H1 (cell line): ENCODE measurements at regions not wholly inside any gene's neighbourhood (a gene's known extent, or its start where the extent isn't known, plus 50 kb on each side); places are given as distances from the start of the nearest gene placed in this dataset.

Experiments used
- CTCF ChIA-PET: fragments of 300-600 bp; sonication (Branson Sonifier 250); formaldehyde crosslinking; loops from one replicate; lab custom pipeline; 2021; ENCODE audit not compliant: partially characterized antibody; lab: Charles Lee
- POLR2A ChIA-PET: fragments of 300-600 bp; sonication (Branson Sonifier 250); formaldehyde crosslinking; loops from one replicate; lab custom pipeline; 2021; ENCODE audit warnings: inconsistent platforms; ENCODE audit not compliant: partially characterized antibody; lab: Charles Lee
- DNase-seq, 2 experiments: peaks; one replicate each; pipeline versions ENCODE4 v3.0.0 to v3.0.0-alpha.2; 2010 to 2022; ENCODE audit warnings: low spot score in 2 of 2, low read depth in 1 of 2, mixed read lengths in 1 of 2
- FAIRE-seq: peaks from 2 replicates; lab custom pipeline; 2011; peaks lifted over from hg19 to GRCh38; lab: Jason Lieb, UNC
- H2AFZ ChIP-seq: 2 replicates; pipeline ENCODE4 v1.8.1; 2012; ENCODE audit warnings: low read length, inconsistent platforms
- H2AK5ac ChIP-seq: 2 replicates; pipeline ENCODE4 v1.6.1; 2013; ENCODE audit warnings: low read depth, low read length
- H2BK120ac ChIP-seq: replicated peaks from 2 replicates; pipeline ENCODE3; 2013; ENCODE audit warnings: low read depth, low read length, inconsistent platforms
- H2BK12ac ChIP-seq: 2 replicates; pipeline ENCODE4 v1.6.1; 2013; ENCODE audit warnings: low read depth, low read length
- H2BK15ac ChIP-seq: 2 replicates; pipeline ENCODE4 v1.6.1; 2013; ENCODE audit warnings: low read length
- H2BK20ac ChIP-seq: 2 replicates; pipeline ENCODE4 v1.6.1; 2013; ENCODE audit warnings: low read length
- H2BK5ac ChIP-seq: 2 replicates; pipeline ENCODE4 v1.6.1; 2013; ENCODE audit warnings: low read depth, low read length
- H3K14ac ChIP-seq: 2 replicates; pipeline ENCODE4 v1.6.1; 2013; ENCODE audit warnings: inconsistent platforms; ENCODE audit not compliant: insufficient read length
- H3K18ac ChIP-seq: 2 replicates; pipeline ENCODE4 v1.6.1; 2013; ENCODE audit warnings: low read length; ENCODE audit errors: extremely low read depth
- H3K23ac ChIP-seq: 2 replicates; pipeline ENCODE4 v1.6.1; 2013; ENCODE audit warnings: inconsistent platforms; ENCODE audit not compliant: insufficient read length
- H3K23me2 ChIP-seq: 2 replicates; pipeline ENCODE4 v1.6.1; 2013; ENCODE audit warnings: low read depth, low read length
- H3K27ac ChIP-seq: 2 replicates; pipeline ENCODE4 v1.6.1; 2011; ENCODE audit warnings: low read depth, low read length, inconsistent platforms
- H3K27me3 ChIP-seq, 4 experiments: replicated peaks in 1 of 4; 1 replicate in 1 of 4; 2 replicates in 3 of 4; pipeline versions ENCODE4 v1.6.1 to v1.8.1; 2011 to 2013; ENCODE audit warnings: low read length in 3 of 4, mild to moderate bottlenecking in 3 of 4, inconsistent platforms in 2 of 4, mixed read lengths in 2 of 4, moderate library complexity in 1 of 4; ENCODE audit not compliant: control insufficient read depth in 3 of 4, insufficient read depth in 3 of 4; ENCODE audit errors: extremely low read depth in 1 of 4
- H3K36me3 ChIP-seq, 4 experiments: 2 replicates each; pipeline versions ENCODE4 v1.6.1 to v1.8.1; 2011 to 2013; ENCODE audit warnings: mild to moderate bottlenecking in 4 of 4, low read length in 3 of 4, moderate library complexity in 2 of 4, control low read depth in 1 of 4, inconsistent platforms in 1 of 4; ENCODE audit not compliant: insufficient read depth in 4 of 4, control insufficient read depth in 2 of 4
- H3K4ac ChIP-seq: replicated peaks from 2 replicates; pipeline ENCODE3; 2013; ENCODE audit warnings: low read length, low read depth, mixed read lengths, inconsistent platforms; ENCODE audit not compliant: insufficient read length
- H3K4me1 ChIP-seq, 4 experiments: replicated peaks in 1 of 4; 1 replicate in 1 of 4; 2 replicates in 3 of 4; pipeline versions ENCODE4 v1.6.1 to v1.8.1; 2011 to 2013; ENCODE audit warnings: low read length in 3 of 4, inconsistent platforms in 2 of 4, mixed read lengths in 1 of 4; ENCODE audit not compliant: insufficient read depth in 4 of 4, control insufficient read depth in 3 of 4
- H3K4me2 ChIP-seq, 2 experiments: 2 replicates each; pipeline versions ENCODE4 v1.6.1 to v1.8.1; 2011 to 2013; ENCODE audit warnings: low read depth in 2 of 2, low read length in 2 of 2, control low read depth in 1 of 2, inconsistent platforms in 1 of 2, mild to moderate bottlenecking in 1 of 2; ENCODE audit not compliant: insufficient read depth in 1 of 2
- H3K4me3 ChIP-seq, 4 experiments: fragments of 200-600, 300-600 bp in 1 of 4; sonication (generic), shearing (Covaris generic), sonication (Bioruptor Twin) in 1 of 4; 2 replicates each; pipeline versions ENCODE4 v1.5.1 to v1.8.1; 2011 to 2016; ENCODE audit warnings: low read length in 4 of 4, low read depth in 3 of 4, control low read depth in 2 of 4, inconsistent platforms in 2 of 4, mild to moderate bottlenecking in 2 of 4, mixed read lengths in 1 of 4, moderate library complexity in 1 of 4; ENCODE audit not compliant: insufficient read depth in 2 of 4; ENCODE audit errors: extremely low read depth in 1 of 4
- H3K56ac ChIP-seq: replicated peaks from 2 replicates; pipeline ENCODE3; 2013; ENCODE audit warnings: low read depth, mild to moderate bottlenecking, mixed read lengths, low read length, inconsistent platforms; ENCODE audit not compliant: insufficient read length
- H3K79me1 ChIP-seq: 2 replicates; pipeline ENCODE4 v1.6.1; 2013; ENCODE audit warnings: low read depth, low read length, control low read depth
- H3K79me2 ChIP-seq, 2 experiments: 2 replicates each; pipeline versions ENCODE4 v1.6.1 to v1.8.1; 2012 to 2013; ENCODE audit warnings: low read length in 2 of 2, mild to moderate bottlenecking in 2 of 2, inconsistent platforms in 1 of 2; ENCODE audit not compliant: insufficient read depth in 2 of 2, control insufficient read depth in 1 of 2
- H3K9ac ChIP-seq, 4 experiments: replicated peaks in 1 of 4; 1 replicate in 1 of 4; 2 replicates in 3 of 4; pipeline versions ENCODE4 v1.6.1 to v1.8.1; 2011 to 2013; ENCODE audit warnings: low read depth in 3 of 4, low read length in 3 of 4, control low read depth in 2 of 4, mild to moderate bottlenecking in 2 of 4, moderate library complexity in 2 of 4, inconsistent platforms in 1 of 4; ENCODE audit errors: extremely low read depth in 1 of 4
- H3K9me3 ChIP-seq, 2 experiments: 2 replicates each; pipeline versions ENCODE4 v1.6.1 to v1.8.1; 2012 to 2013; ENCODE audit warnings: mild to moderate bottlenecking in 2 of 2, moderate library complexity in 2 of 2, control low read depth in 1 of 2, inconsistent platforms in 1 of 2, low read depth in 1 of 2, low read length in 1 of 2, mixed read lengths in 1 of 2; ENCODE audit not compliant: insufficient read depth in 2 of 2
- H4K20me1 ChIP-seq, 2 experiments: replicated peaks in 1 of 2; 2 replicates each; pipeline versions ENCODE3 to v1.8.1; 2011 to 2013; ENCODE audit warnings: inconsistent platforms in 2 of 2, low read length in 2 of 2, mild to moderate bottlenecking in 1 of 2; ENCODE audit not compliant: insufficient read depth in 2 of 2, control insufficient read depth in 1 of 2
- H4K5ac ChIP-seq: 2 replicates; pipeline ENCODE4 v1.6.1; 2013; ENCODE audit warnings: low read length, low read depth, mixed read lengths, inconsistent platforms; ENCODE audit not compliant: insufficient read length
- H4K8ac ChIP-seq: 2 replicates; pipeline ENCODE4 v1.8.0; 2013; ENCODE audit warnings: mild to moderate bottlenecking, moderate library complexity, low read length, inconsistent platforms; ENCODE audit not compliant: insufficient read depth; ENCODE audit errors: extremely low read depth
- H4K91ac ChIP-seq: replicated peaks from 2 replicates; pipeline ENCODE3; 2013; ENCODE audit warnings: low read length, mixed read lengths, inconsistent platforms; ENCODE audit not compliant: insufficient read length
- RFX5 ChIP-seq: IDR thresholded peaks from 2 replicates; pipeline ENCODE4 v1.6.1; 2011; ENCODE audit warnings: low read depth, low read length, improper control_type of control experiment, borderline replicate concordance

DNA sequence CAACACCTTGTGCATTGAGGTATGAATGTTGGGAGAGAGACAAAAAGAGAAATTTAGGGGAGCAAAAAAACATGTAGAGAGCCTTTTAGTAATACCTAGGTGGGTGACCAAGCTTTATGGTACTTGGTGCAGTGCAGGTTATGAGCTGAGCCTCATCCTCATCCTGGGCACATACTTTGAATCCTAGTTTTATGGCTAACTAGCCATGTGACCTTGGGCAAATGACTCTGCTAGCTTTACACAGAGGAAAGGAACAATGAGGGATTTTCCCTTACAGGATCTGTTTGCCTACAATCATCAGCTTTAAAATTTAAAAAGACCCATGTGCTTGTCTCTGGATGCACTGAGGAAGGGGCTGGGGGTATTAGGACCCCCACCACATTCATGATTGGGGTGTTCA is 187.8 kb upstream of the ISX start:
- H3K18ac ChIP-seq: no peak overlapping the region
- no peak overlapping the region for H3K23ac ChIP-seq
- no peak overlapping the region for H2AK5ac ChIP-seq
- no peak overlapping the region for H3K4me2 ChIP-seq
- no peak for TF ChIP-seq RFX5
- TF ChIP-seq, all 59 proteins: peak for 0
- Histone ChIP-seq H3K36me3 (no peaks in the 10 kb centered on the region), H3K27ac (no peak overlapping the region), H3K4ac (no peak overlapping the region), H4K20me1 (no peaks in the 10 kb centered on the region), H2BK15ac (no peak overlapping the region), H4K8ac (no peak overlapping the region), H2BK20ac (no peak overlapping the region), H2BK12ac (no peak overlapping the region), H2BK120ac (no peak overlapping the region), H3K27me3 (0 out of 7 replicates have a peak, but pooled peaks cover 0 to 2% (median 0%) of the 10 kb centered on the region in 4 experiments), H2AFZ (no peak overlapping the region), H3K79me2 (no peaks in the 10 kb centered on the region), H3K9me3 (no peaks in the 10 kb centered on the region), H4K5ac (no peak overlapping the region), H4K91ac (no peak overlapping the region), H3K23me2 (no peaks in the 10 kb centered on the region; the same call in 1 of the 2 replicates), H3K4me1 (no peaks in the 10 kb centered on the region), H3K56ac (no peak overlapping the region), H3K14ac (no peak overlapping the region), H2BK5ac (no peak overlapping the region), H3K79me1 (no peaks in the 10 kb centered on the region), H3K4me3 (no peak overlapping the region), H3K9ac (no peak overlapping the region)
- ChIA-PET POLR2A (no interaction called here), CTCF (interaction anchor here (1.3 kb wide), 1 partner anchor 39 kb away, joined by 3 read pairs; no protein-coding TSS in a partner anchor)
- no peak for FAIRE-seq
- no peak for DNase-seq
